ENCODE measurements at regions not wholly inside any gene's neighbourhood (a gene's known extent, or its start where the extent isn't known, plus 50 kb on each side); places are given as distances from the start of the nearest gene placed in this dataset.

GRCh38 chrX:39675619-39676018, 422.1 kb downstream of the BCOR start:
- no peak for TF ChIP-seq EZH2 (IDR thresholded peaks at IDR 0.05; ENCODE audit: insufficient read depth, poor library complexity, severe bottlenecking)
- no peak for TF ChIP-seq EZH2phosphoT487 (IDR thresholded peaks at IDR 0.05; ENCODE audit: insufficient read depth, low read depth)
